Heart right ventricle (tissue), 16 donors: ENCODE measurements at regions not wholly inside any gene's neighbourhood (a gene's known extent, or its start where the extent isn't known, plus 50 kb on each side); places are given as distances from the start of the nearest gene placed in this dataset.
"Not testable (repeated sequence)": the region's sequence is repeated elsewhere in the genome, so short reads cannot be mapped to it uniquely, and the experiment has no call there.

ENCODE experiments used
- ATAC-seq, 8 donors: fragments of 200-7000 bp; cut with Tn5 transposase; one replicate each; pipeline ENCODE4 v1.9.1; 2020; ENCODE audit warnings: mild to moderate bottlenecking in 8 of 8, moderate library complexity in 8 of 8, moderate number of reproducible peaks in 1 of 8
- DNase-seq, 2 donors: peaks; one replicate each; pipeline ENCODE4 v3.0.0-alpha.2; 2020
- H3K27ac ChIP-seq, 10 donors: fragments of 200-600 bp; sonication (generic) in 2 of 10; one replicate each; pipeline versions ENCODE4 v1.5.0 to v1.8.0; 2020 to 2022; ENCODE audit warnings: mild to moderate bottlenecking in 3 of 10
- H3K27me3 ChIP-seq, 7 donors: fragments of 200-600 bp; one replicate each; pipeline ENCODE4 v1.8.0; 2021 to 2022; ENCODE audit warnings: mild to moderate bottlenecking in 2 of 7
- H3K36me3 ChIP-seq, 9 donors: fragments of 200-600 bp; sonication (generic) in 1 of 9; one replicate each; pipeline versions ENCODE4 v1.5.0 to v1.8.0; 2020 to 2022; ENCODE audit warnings: mild to moderate bottlenecking in 2 of 9
- H3K4me1 ChIP-seq, 9 donors: fragments of 200-600 bp; sonication (generic) in 1 of 9; one replicate each; pipeline versions ENCODE4 v1.5.0 to v1.8.0; 2020 to 2022; ENCODE audit warnings: mild to moderate bottlenecking in 4 of 9
- H3K4me3 ChIP-seq, 10 donors: fragments of 200-600 bp; sonication (generic) in 2 of 10; one replicate each; pipeline versions ENCODE4 v1.5.0 to v1.8.0; 2020 to 2022; ENCODE audit warnings: mild to moderate bottlenecking in 7 of 10, moderate library complexity in 2 of 10
- H3K9me3 ChIP-seq, 11 donors: fragments of 200-600 bp in 10 of 11; sonication (generic) in 2 of 11; one replicate each; pipeline versions ENCODE4 v1.5.0 to v1.8.0; 2013 to 2022; ENCODE audit warnings: mild to moderate bottlenecking in 2 of 11, control low read depth in 1 of 11, moderate library complexity in 1 of 11
- WGBS, 2 donors: extraction: QIAGEN DNeasy Blood & Tissue Kit; methylation state at CpG; one replicate each; pipeline ENCODE4 v1.1.7; 2013; ENCODE audit warnings: inconsistent platforms in 1 of 2; 5-methylcytosine and 5-hydroxymethylcytosine counted together
- intact Hi-C, 10 donors: fragments of 100-400 bp; cut with DNase I; formaldehyde crosslinking; loops; one replicate each; pipeline versions ENCODE4 v1.11.1 to v1.14.2; 2022
- TF ChIP-seq, protein P1 (sequence below), 9 donors: fragments of 200-600 bp; sonication (generic) in 2 of 9; IDR thresholded peaks; one replicate each; pipeline versions ENCODE4 v1.5.0 to v1.8.0; 2021 to 2022; ENCODE audit warnings: antibody characterized with exemption in 9 of 9, mild to moderate bottlenecking in 5 of 9, moderate library complexity in 1 of 9
- donor health status: Arrhythmogenic right ventricular cardiomyopathy.
- donor health status: ischemic (EF 13 %, LVEDD 7.1; RV severe dilation, severe dysfunction).
- donor health status: healthy with polysubstance abuse.
- donor health status: DM: no; HTN: yes; CAD: no.
- donor health status: DM: no; HTN: no; CAD: no.
- donor health status: ischemic (EF 25% LVEDD 6.9; RV normal size, moderate dysfunction).
- donor health status: ischemic (EF 25% LVEDD 5.7; RV mildly dilated, moderate dysfunction).
- donor health status: healthy.
- donor health status: DM: yes; HTN: yes; CAD: no.
- donor health status: Ischemic cardiomyopathy.
- donor health status: ischemic (EF 35%, LVEDD 5.7; RV mildly dilated, moderate dysfunction).
- donor health status: nonischemic (EF 11% LVEDD 7.7; RV severe dilation, severe dysfunction).
- donor health status: DM: yes; HTN: yes; CAD: no.
- donor health status: PGD.
- donor health status: ischemic (EF 29% LVEDD 5.4; RV normal size, mild dysfunction).
- donor health status: nonischemic (EF 23%, LVEDD 6.1; RV moderate dilation, normal function).

DNA sequence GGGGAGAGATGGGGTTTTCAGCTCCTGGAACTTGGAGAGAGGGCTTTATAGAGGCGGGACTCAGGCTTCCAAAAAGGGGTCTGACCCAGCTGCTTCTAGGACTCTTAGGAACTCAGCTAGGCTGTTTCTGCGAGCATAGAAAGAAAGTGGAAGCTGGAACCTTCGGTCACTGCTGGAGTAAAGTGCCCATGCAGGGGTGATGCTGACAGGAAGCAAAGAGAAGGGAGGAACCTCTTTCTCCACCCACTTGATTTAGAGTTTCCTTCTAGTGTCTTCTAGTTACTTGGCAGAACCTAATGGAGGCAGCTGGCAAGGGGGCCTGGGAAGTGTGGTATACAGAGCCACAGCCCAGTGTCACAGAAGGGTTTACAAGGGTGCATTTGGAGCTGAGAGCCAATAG is 283.6 kb downstream of the QKI start:
- TF ChIP-seq, protein P1, sequence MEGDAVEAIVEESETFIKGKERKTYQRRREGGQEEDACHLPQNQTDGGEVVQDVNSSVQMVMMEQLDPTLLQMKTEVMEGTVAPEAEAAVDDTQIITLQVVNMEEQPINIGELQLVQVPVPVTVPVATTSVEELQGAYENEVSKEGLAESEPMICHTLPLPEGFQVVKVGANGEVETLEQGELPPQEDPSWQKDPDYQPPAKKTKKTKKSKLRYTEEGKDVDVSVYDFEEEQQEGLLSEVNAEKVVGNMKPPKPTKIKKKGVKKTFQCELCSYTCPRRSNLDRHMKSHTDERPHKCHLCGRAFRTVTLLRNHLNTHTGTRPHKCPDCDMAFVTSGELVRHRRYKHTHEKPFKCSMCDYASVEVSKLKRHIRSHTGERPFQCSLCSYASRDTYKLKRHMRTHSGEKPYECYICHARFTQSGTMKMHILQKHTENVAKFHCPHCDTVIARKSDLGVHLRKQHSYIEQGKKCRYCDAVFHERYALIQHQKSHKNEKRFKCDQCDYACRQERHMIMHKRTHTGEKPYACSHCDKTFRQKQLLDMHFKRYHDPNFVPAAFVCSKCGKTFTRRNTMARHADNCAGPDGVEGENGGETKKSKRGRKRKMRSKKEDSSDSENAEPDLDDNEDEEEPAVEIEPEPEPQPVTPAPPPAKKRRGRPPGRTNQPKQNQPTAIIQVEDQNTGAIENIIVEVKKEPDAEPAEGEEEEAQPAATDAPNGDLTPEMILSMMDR (IDR thresholded peaks at IDR 0.05): no peak
- WGBS, 2 donors: 84 to 89% methylated on average over 3 of the region's 3 CpGs
- H3K36me3 ChIP-seq: no peaks in the 10 kb centered on the region
- H3K4me3 ChIP-seq: no peak overlapping the region
- DNase-seq: no peak
- peak in 1 of 8 donors; percentile 9 for ATAC-seq
- H3K4me1 ChIP-seq: peaks cover 0 to 20% (median 12%) of the 10 kb centered on the region in 9 donors
- no peaks in the 10 kb centered on the region for H3K27me3 ChIP-seq
- no peaks in the 10 kb centered on the region for H3K9me3 ChIP-seq
- no peak overlapping the region for H3K27ac ChIP-seq
- intact Hi-C loops: no loop called here

DNA sequence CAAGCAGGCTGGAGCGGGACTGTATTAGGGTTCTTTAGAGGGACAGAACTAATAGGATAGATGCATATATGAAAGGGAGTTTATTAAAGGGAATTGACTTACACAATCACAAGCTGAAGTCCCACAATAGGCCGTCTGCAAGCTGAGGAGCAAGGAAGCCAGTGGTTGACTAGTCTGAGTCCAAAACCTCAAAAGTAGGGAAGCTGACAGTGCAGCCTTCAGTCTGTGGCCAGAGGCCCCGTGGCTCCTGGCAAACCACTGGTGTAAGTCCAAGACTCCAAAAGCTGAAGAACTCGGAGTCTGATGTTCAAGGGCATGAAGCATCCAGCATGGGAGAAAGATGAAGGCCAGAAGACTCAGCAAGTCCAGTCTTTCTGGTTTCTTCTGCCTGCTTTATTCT is 281.8 kb downstream of the QKI start:
- H3K27me3 ChIP-seq, H3K4me3 ChIP-seq, H3K36me3 ChIP-seq, DNase-seq, intact Hi-C loops, H3K9me3 ChIP-seq, H3K27ac ChIP-seq, ATAC-seq: not testable (repeated sequence)
- 90 to 93% methylated on average over 4 of the region's 4 CpGs for WGBS, 2 donors
- peaks cover 0 to 10% (median 1%) of the 10 kb centered on the region in 9 donors for H3K4me1 ChIP-seq

DNA sequence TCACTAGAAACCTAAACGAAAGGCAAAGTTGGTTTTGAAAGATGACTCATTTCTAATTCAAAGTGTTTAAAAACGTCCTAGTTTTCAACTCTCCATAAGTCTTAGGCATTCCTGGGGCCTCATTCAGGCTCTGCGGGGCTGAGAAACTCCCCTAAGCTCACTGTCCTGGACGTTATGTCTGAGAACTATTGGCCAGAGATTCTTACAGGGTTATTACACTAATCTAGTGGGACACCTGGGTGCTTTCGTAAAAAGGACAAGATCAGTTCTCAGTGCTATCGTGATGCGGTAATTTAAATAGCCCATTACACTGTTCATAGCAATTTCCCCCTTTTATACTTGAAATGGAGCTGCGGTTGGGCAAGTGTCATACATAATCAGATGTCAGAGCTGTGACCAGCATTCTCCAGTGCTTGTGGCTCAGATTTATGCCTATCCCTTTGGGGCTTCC is 280.9 kb downstream of the QKI start:
- H3K4me1 ChIP-seq: peaks cover 0 to 8% (median 0%) of the 10 kb centered on the region in 9 donors
- no peak for DNase-seq
- intact Hi-C loops: no loop called here
- 76 to 81% methylated on average over 8 of the region's 8 CpGs for WGBS, 2 donors
- TF ChIP-seq, protein P1 (IDR thresholded peaks at IDR 0.05): no peak
- H3K27ac ChIP-seq: no peak overlapping the region
- H3K9me3 ChIP-seq: no peaks in the 10 kb centered on the region
- no peak for ATAC-seq
- H3K36me3 ChIP-seq: no peaks in the 10 kb centered on the region
- H3K27me3 ChIP-seq: no peaks in the 10 kb centered on the region
- no peak overlapping the region for H3K4me3 ChIP-seq

DNA sequence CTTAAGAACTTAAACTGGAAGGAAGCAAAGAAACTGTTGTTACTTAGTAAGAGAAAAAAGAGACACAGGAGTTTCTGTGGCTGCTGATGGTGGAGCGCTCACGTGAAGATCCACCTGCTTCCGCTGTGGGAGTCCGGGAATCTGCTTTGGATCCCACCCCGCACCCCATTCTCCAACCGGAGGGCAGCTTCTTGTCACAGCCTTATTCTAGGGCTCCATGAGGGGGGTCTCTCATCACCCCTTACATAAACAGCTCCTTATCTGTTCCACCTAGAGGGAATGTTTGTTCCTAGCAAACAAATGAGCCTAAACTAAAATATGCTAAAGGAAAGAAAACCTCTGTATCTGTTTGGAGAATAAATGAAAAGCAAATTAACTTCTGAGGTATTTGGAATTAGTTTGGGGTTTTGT is 280.5 kb downstream of the QKI start:
- TF ChIP-seq, protein P1 (IDR thresholded peaks at IDR 0.05): no peak
- H3K27me3 ChIP-seq: no peaks in the 10 kb centered on the region
- H3K4me1 ChIP-seq: peaks cover 0 to 8% (median 0%) of the 10 kb centered on the region in 9 donors
- H3K36me3 ChIP-seq: no peaks in the 10 kb centered on the region
- ATAC-seq (no peak), DNase-seq (no peak)
- H3K9me3 ChIP-seq: no peaks in the 10 kb centered on the region
- no peak overlapping the region for H3K4me3 ChIP-seq
- intact Hi-C loops: no loop called here
- no peak overlapping the region for H3K27ac ChIP-seq
- 89 to 91% methylated on average over 6 of the region's 6 CpGs for WGBS, 2 donors

DNA sequence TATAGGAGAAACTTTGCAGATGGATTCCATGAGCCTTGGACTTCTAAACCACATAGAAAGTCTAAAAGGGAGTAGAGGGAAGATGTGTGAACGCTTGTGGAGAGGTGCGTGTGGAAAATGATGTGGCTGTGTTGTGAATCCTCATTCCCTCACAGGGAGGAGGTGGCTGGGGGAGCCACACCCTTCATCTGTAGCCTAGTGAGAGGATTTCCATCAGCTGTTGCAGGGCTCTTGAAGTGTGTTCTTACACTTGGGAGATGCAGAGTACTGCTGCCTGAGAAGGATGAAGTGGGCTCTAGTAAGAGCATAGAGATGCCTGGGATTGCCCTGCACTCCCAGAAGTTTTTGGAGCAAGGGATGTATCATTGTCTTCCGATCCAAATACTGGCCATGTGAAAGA is 279.6 kb downstream of the QKI start:
- DNase-seq (no peak), ATAC-seq (no peak)
- no peaks in the 10 kb centered on the region for H3K27me3 ChIP-seq
- H3K4me1 ChIP-seq: peaks cover 0 to 8% (median 0%) of the 10 kb centered on the region in 9 donors
- no peak overlapping the region for H3K4me3 ChIP-seq
- TF ChIP-seq, protein P1 (IDR thresholded peaks at IDR 0.05): no peak
- intact Hi-C loops: no loop called here
- no peak overlapping the region for H3K27ac ChIP-seq
- H3K36me3 ChIP-seq: no peaks in the 10 kb centered on the region
- WGBS, 2 donors: 95 to 96% methylated on average over 3 of the region's 3 CpGs
- no peaks in the 10 kb centered on the region for H3K9me3 ChIP-seq
